ENCODE measurements at regions not wholly inside any gene's neighbourhood (a gene's known extent, or its start where the extent isn't known, plus 50 kb on each side); places are given as distances from the start of the nearest gene placed in this dataset.
"Not testable (repeated sequence)": the region's sequence is repeated elsewhere in the genome, so short reads cannot be mapped to it uniquely, and the experiment has no call there.

DNA sequence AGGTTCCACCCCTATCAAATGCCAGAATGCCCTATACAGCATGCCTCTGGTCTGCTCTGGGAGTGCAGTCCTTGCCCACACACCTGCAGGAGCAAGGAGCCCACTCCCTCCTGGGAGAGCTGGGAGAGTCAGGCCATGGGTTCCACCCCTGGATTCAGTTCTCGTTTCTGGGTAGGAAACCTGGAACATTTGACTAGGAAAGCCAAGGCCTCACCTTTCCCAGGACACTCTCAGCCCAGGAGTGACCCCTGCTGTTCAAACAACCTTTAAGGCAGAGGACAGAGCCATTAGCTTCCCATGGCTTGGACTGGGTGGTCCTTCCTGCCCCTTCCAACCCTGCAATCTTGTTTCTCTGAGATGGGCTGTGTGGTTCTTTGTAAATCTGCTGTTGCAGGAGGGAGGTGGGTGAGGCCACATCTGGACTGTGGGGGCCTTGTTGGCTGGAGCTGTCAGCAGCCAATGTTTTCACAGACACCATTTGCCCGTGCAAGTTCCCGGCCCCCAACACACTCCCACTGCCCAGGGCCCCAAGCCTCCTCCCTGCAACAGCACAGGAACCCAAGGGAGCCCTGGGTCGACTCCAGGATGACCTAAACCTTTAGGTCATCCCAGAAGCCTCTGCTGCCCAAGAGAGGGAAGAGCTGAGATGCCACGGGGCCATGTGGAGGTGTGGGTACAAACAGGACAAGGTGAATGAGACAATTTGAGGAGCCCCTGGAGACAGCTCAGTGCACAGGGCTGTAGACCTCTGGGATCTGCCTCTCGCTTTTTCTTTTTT lies 104.4 kb downstream of the PJA1 start:
- no peak for DNase-seq

DNA sequence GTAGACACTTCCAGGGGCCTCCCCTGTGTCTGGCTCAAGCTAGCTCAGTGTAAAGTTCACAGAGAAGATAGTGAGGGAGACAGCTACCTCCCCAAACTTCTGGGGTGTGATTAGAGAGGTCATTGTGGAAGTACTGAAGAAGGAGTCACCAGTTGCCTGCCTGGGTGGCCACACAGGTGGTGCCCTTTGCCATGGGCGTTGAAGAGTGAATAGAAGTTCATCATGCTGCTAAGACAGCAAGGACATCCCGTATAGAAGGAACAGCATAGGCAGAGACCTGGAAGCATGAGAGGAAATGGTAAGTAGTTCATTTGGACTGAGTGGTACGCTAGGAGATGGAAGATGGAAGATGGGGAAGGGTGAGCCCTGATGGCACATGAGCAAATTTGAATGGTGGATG lies 110.1 kb downstream of the PJA1 start:
- DNase-seq = no peak

DNA sequence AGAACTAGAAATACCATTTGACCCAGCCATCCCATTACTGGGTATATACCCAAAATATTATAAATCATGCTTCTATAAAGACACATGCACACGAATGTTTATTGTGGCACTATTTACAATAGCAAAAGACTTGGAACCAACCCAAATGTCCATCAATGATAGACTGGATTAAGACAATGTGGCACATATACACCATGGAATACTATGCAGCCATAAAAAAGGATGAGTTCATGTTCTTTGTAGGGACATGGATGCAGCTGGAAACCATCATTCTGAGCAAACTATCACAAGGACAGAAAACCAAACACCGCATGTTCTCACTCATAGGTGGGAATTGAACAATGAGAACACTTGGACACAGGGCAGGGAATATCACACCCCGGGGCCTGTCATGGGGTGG lies 110.8 kb downstream of the PJA1 start:
- DNase-seq = not testable (repeated sequence)

DNA sequence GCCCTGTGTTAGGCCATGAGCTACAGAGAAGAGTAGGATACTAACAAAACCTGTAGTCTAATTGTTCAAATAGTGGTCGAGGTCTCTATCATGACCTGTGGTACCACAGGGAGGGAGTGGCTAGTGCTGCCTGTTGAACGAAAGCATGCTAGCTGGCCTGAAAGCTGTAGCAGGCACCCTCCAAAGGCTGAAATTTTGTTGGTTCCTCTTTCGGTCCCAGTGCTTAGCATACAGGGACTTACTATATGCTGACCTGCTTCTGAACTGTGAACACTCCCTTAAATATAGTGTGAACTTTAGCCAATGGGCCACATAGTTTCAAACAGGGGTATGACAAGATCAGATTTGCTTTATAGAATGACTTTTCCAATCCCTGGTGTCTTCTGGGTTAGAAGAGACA lies 113.4 kb downstream of the PJA1 start:
- no peak for DNase-seq

DNA sequence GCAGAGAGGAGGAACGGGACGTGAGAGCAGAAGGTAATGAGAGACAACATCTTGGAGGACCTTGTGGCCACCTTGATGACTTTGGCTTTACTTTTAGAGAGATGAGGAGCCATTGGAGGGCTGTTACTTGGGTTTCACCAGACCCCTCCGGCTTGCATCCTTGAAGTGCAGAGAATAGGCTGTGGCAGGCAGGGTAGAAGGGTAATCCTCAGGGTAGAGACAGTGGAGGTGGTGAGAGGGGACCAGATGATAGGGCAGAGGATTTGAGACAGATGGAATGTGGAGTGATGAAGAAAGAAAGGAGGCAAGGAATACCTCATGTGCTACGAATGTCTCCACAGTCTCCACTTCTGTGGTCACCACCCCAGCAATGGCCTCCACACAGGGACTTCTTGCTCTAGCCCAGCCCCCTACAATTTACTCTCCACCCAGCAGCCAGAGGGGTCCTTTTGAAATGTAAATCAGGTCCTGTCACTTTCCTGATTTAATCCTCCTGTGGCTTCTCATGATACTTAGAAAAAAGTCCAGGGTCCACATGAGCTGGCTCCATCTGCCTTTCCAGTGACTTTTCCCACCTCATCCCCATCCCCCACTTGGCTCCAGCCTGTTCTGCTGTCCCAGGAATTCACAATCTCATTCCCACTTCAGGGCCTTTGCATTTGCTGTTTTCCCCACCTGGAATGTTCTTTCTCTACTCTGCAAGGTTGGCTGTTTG lies 115.0 kb downstream of the PJA1 start:
- DNase-seq = no peak

DNA sequence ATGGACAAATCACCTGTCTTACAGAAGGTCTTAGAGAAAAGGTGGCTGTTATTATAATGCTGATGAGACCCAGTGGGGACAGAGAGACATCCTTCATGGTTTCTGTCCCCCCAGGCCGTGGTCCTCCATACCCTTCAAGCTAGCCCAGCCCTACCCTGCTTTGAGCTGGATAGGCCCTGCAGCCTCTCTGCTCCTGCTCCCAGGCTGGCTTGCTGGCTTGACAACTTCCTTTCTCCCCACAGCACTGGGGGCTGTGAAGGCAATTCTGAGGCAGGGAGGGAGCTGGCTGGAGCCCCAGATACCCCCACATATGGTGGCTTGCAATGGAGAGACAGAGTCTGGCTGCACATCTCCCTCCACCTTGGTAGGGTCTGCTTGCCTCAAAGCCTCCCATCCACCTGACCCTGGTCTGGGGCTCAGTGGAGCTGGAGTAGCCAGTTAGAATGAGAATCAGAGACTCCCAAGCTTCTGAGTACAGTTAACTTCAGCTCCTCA lies 118.2 kb downstream of the PJA1 start:
- DNase-seq = no peak

DNA sequence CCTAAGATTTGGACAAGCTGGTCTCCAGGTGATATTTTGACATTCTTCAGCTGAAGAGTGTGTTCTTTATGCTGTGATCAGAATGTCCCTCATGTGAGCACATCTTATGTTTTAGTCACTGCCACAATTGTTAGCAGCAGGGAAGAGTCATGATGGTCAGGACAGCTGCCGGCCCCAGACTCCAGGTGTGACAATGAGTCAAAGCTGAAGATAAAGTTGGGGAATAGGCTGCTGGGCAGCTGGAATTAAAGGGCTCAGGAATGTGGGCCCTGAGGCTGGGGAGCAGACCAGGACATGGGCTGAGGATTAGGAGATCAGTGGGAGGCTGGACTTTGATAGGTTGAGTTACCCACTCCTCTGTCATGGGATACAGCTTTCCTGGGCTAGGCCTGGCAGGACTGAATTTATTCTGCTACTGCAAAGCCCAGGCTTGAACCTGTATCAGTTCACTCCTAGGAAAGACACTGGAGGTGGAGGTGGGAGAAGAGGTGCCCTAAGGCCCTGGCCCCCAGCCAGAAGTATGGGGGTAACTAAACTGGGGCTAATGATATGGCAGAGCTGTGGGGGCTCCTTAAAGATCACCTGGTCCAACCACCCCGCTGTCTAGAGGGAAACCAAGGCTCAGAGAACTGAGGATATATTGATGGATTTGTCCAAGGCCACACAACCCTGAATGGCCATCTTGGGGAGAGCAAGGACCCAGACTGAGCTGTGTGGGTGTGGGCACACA lies 119.5 kb downstream of the PJA1 start:
- no peak for DNase-seq

DNA sequence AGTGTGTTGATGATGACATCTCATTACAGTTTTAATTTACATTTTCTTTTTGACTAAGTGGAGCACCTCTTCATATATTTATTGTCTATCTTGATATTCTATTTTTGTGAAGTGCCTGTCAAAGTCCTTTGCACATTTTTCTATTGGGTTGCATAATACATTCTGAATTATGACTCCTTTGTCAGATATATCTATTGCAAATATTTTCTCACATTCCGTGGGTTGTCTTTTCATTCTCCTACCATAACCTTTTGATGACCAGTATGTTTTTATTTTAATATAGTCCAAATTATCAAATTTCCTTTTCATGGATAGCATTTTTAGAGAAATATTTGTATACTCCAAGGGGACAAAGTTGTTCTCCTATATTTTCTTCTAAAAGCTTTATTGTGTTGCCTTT lies 126.4 kb downstream of the PJA1 start:
- DNase-seq = peak; percentile 56

DNA sequence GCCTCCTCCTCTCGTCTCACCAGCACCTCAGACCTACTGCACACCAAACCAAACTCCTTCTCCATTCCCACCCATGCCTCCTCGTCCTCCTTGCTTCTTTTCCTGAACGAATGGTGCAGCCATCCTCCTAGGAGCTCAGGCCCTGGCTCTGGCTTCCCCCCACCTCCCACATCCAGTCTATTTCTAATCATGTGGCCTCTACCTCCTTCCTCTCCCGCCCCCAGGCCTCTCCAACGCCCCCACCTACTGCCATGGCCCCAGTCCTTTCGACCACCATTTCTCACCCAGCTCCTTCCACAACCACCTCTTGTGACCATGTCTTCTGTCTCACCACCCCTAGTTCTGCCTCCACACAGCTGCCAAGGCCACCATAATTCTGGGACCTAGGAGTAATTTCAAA lies 127.1 kb downstream of the PJA1 start:
- DNase-seq = no peak

DNA sequence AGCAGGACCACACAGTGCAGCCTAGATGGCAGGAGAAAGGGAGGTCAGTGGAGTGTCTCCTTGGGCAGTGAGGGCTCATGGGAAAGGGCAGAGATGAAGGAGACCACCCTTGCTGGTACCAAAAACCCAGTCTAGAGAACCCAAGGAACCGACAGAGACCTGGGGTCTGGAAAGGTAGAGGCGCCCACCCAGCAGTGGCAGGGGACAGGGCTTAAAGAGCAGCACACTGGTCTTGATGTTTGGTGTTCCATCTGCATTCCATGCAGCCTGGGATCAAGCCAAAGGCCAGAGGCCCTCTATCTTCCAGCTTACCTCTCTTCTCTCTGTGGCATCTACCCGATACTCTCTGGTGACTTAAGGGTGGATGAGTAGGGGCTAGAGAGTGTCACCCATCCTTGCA lies 127.5 kb downstream of the PJA1 start:
- no peak for DNase-seq

DNA sequence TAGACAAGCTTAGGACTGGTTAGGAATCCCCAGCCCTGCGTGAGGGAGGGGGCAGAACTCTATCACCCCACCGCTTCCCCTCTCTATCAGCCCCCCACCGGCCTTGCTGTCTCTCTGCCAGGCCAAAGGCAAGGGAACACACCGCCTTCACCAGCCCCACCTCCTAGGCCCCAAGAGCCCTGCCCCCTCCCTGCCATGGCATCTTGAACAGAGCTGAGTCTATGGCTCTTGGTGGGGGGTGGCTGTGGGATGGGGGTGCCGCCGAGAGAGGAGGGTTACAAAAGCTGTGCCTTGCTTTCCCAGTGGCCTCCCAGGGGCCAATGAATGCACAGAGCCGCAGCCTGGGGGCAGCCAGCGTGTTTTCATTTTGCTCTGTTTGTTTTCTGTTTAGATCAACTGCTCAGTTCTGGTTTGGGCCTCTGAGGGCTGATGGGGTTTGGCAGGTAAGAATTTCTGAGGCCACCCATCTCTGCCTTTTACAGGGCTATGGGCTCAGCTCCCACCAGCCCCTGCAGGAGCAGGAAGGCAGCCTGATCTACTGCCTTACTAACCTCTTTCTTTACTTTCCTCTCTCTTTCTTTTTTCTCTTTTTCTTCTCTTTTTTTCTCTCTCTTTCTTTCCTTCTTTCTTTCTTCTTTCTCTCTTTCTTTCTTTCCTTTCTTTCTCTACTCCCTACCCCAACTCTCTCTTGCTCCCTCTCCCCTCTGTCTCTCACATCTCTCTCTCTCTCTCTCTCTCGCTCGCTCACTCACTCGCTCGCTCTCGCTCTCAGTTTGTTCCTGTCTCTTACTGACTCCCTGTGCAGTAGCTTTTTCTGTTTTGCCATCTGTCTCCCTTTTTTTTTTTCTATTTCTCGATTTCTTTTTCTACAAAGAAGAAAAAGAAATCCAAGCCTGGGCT lies 128.3 kb downstream of the PJA1 start:
- DNase-seq = peak; percentile 13

DNA sequence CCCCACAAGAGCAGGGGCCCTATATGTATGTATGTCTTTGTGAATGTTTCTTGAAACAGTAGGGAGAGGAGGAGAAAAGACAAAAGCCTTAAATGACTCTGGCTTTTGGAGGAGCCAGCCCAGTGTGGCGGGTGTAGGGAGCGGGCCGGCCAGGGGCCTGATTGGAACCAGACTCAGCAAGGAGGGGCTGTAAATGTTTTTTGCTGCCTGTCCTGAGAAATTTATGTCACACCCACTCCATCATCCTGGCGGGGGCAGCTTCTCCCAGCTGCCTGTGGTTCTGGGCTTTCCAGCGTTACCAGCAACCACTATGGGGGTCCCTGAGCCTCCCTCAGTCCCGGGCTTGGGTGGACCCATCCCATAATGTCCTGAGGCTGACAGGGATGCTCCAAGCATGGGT lies 130.8 kb downstream of the PJA1 start:
- DNase-seq = no peak

DNA sequence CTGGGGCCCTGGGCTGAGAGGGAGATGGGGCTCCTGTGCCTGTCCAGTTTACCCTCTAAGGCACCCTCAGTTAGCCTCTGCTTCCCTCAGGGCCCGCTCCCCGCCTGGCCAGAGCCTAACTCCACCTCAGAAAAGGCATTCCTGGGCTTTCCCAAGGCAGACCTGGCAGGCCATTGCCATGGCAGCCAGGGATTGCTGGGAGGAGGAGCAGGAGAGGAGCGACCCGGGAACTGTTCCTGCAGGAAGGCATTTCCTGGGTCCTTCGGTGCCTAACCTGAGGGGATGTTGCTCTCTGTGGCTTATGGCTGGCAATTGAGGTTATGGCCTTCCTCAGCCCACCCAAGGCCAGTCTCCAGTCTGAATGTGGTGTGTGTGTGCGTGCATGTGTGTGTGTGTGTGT lies 131.3 kb downstream of the PJA1 start:
- DNase-seq = no peak

DNA sequence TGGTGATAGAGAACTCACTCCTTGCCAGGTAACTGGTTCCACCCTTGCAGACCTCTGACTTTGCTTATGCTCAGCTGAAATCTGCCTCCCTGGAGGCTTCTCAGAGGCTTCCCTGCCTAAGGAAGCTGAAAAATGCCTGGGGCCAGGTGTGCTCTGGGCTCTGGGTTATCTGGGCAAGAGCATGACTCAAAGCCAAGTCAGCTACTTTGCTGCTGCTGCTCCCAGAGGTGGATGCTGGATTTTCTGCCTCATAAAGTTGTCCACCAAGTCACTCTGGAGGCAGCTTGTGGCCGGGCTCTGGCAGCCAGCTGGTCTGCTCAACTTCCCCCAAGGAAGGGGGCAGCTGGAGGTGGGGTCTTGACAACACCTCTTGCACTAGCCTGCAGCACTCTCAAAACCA lies 132.7 kb downstream of the PJA1 start:
- DNase-seq = no peak

DNA sequence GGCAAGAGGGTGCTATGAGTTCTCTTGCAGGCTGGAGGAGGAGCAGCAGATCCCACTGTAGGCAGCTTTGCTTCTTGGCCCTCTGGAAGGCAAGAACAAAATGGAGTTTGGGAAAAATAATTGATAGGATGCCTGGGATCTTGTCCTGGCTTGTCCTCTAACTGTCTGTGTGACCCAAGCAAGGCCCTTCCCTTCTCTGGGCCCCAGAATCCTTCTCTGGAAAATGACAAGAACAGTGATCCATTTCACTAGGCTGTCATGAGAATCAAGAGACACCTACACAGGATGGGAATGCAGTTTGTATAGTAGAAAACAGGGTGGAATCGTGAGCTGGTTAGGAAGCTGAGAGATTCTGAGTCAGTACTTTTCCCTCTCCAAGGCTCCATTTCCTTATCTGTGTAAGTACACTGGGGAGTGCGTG lies 133.3 kb downstream of the PJA1 start:
- DNase-seq = no peak

DNA sequence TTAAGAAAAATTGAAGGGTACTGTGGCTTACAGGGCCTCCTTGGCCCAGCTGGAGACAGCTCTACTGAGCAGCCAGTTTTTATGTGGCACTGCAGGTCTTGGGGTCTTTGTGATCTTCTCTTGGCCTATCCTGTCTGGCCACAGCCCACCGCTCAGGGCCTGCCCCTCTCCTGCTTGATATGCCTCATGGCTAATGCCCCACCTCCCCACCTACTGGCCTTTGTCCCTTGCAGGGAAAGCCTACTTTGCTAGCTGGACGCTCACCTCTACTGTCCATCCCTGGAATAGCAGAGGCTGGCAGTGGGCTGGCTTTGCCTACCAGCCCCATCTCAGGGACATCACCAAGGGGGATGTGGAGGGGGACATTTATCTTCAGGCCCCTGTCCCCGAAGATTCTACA lies 134.1 kb downstream of the PJA1 start:
- DNase-seq = no peak

DNA sequence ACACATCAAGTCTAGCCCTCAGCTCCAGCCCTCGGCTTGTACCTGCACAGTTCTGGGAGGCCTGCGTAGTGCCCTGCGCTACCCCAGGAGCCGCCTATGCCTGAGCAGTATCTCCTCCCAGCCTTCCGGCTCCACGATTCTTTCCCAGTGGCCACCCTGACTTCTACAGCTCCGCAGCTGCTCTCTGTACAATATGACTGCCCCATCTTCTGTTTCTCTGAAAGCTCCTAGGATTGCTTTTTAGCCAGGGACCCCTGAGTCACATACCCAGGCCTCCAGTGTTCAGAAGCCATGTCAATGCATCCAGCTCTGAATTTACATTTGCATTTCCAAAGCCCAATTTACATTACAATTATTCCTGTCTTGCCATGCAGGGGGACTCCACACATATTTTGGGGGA lies 135.5 kb downstream of the PJA1 start:
- DNase-seq = no peak

DNA sequence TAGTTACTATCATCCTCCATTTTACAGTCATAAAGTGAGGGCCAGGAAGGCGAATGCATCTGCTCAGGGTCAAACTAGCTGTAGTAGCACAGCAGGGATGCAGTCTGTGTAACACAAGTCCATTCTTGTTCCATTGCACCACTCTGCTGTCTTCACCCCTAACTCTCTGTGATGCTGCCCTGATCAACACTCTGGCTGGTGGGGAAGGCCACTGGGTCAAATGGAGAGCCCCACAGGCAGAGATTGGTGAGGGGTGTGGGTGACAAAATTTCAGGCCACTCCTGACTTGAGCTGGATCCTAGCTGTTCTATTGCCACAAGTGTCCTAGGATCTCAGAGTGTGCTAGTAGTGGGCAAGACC lies 136.5 kb downstream of the PJA1 start:
- DNase-seq = no peak

DNA sequence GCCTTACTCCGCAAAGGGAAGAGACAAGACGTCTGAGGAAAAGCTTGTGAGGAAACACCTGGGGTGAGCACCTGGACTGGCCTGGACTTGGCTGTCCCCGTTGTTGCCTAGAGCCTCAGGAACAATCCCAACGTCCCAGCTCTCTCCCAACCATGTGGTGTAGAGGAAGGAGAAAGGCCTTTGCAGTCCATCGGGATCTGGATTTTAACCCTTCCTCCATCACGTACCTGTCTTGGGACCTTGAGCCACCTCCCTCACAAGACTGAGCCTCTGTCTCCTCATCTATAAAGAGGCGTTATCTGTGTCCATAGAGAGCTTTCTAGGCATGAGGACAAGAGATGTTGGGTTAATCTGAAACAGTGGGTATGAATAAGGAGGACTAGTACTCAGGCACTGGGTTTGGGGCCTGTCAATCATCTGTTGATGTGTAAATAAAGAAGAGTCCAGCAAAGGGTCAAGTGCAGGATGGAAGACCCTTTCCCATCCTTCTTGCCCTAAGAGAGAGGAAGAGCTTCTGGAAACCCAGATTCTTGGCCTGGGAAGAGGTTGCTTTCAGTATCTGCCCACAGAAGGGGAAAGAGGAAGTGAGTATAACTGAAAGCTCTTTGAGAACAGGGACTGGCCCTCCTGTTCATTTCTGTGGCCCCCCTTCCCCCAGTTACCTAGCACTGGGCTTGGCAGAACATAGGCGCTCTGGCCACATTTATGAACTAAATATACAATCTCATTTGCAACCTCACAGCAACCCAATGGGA lies 137.1 kb downstream of the PJA1 start:
- no peak for DNase-seq

DNA sequence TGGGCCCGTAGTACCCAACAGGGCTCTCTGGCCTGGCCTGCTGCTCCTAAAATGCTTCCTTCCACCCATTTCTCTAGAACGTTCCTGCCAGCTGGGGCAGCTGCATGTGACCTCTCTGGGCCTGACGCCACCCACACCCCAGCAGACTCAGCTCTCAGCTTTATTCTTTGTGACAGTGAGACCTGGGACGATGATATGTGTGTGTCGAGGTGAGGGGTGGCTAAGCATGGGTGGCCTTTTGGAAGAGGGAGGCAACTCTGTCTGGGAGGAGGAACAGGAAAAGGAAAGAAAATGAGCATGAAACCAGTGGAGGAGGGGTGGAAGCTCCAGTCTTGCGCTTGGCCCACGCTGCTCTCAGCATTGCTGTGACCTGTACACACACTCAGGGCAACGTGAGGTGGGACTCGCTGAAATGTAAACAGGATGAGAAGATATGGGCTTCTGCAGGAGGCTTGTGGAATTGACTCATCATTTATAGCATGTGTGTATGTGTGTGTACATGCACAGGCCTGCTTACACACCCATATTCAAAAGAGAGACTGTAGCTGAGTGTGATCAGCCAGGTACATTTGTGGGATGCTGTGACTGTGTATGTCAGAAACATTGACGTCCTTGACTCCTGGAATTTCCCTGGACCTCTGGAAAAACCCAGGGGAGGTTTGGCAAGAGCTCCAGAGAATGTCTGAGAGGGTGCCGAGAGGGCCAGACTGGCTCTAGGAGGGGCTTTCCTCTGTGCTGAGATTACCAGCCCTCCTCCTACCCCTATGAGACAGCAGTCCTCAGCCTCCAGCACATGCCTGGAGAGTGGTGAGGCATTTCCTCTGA lies 137.9 kb downstream of the PJA1 start:
- DNase-seq = peak; percentile 14

DNA sequence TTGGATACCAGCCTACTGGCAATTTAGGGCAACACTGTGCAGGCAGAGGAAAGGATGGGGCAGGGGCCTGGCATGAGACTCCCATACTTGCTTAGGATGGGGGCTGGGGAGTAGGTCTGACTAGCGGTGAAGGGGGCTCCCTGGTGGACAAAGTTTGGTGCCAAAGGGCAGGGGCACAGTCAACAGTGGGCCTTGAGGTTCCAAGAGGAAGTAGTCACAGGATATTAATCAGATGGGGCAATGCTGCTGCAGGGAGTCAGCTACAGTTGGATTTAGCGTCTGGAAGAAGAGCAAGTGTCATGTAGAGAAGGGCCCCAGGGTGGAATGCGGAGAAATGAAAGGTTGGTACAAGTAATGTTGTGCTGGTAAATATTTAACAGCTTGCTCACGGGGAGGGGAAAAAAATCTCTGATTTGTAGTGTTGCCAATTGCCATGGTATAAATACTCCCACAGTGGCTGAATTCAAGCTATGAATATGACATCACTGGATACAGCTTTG lies 139.4 kb downstream of the PJA1 start:
- DNase-seq = peak; percentile 48

All from fibroblast of skin of scalp (primary cell).